HEK293 (cell line): ENCODE measurements at regions not wholly inside any gene's neighbourhood (a gene's known extent, or its start where the extent isn't known, plus 50 kb on each side); places are given as distances from the start of the nearest gene placed in this dataset.

ENCODE experiments used
- CTCF ChIA-PET: fragments of 350-600 bp; formaldehyde crosslinking; extraction: SDS; loops from one replicate; lab custom pipeline; 2021; ENCODE audit warnings: antibody characterized with exemption; lab: Yijun Ruan, JAX
- POLR2A ChIA-PET: fragments of 300-600 bp; formaldehyde crosslinking; extraction: SDS; loops from one replicate; lab custom pipeline; 2020; ENCODE audit warnings: antibody characterized with exemption, inconsistent platforms; lab: Yijun Ruan, JAX
- H3K27ac ChIP-seq: fragments of 200-500 bp; sonication (Bioruptor generic); 2 replicates; pipeline ENCODE4 v1.5.1; 2014; ENCODE audit warnings: low read depth, low read length, control low read depth, inconsistent platforms; ENCODE audit errors: extremely low read depth
- H3K36me3 ChIP-seq, 2 experiments: fragments of 200-500 bp in 1 of 2; sonication (Bioruptor generic) in 1 of 2; 1 replicate in 1 of 2; 2 replicates in 1 of 2; pipeline ENCODE4 v1.5.1; 2014 to 2017; ENCODE audit warnings: inconsistent platforms in 2 of 2, low read length in 2 of 2; ENCODE audit not compliant: control insufficient read depth in 2 of 2, insufficient read depth in 1 of 2
- H3K4me1 ChIP-seq: fragments of 200-500 bp; sonication (Bioruptor generic); 2 replicates; pipeline ENCODE4 v1.5.1; 2014; ENCODE audit warnings: mild to moderate bottlenecking, low read length, inconsistent platforms; ENCODE audit not compliant: control insufficient read depth, insufficient read depth
- H3K4me3 ChIP-seq: 2 replicates; pipeline ENCODE4 v1.5.1; 2011; ENCODE audit warnings: low read depth, mild to moderate bottlenecking, control low read depth, low read length, moderate library complexity
- H3K9me3 ChIP-seq: fragments of 200-500 bp; sonication (Bioruptor generic); 2 replicates; pipeline ENCODE4 v1.5.1; 2014; ENCODE audit warnings: low read depth, low read length, inconsistent platforms; ENCODE audit not compliant: control insufficient read depth, insufficient read depth
- GLIS1 ChIP-seq: fragments of 450-650 bp; formaldehyde crosslinking; IDR thresholded peaks from 2 replicates; pipeline ENCODE4 v1.5.1; 2016; ENCODE audit warnings: missing biosample characterization, missing genetic modification characterization
- HOXA7 ChIP-seq: sonication (generic); formaldehyde crosslinking; IDR thresholded peaks from 2 replicates; pipeline ENCODE4 v1.8.1; 2022; ENCODE audit warnings: missing genetic modification reagents, borderline replicate concordance
- HOXD13 ChIP-seq: sonication (generic); formaldehyde crosslinking; IDR thresholded peaks from 2 replicates; pipeline ENCODE4 v1.8.0; 2022; ENCODE audit warnings: missing genetic modification reagents, borderline replicate concordance
- KLF1 ChIP-seq: fragments of 450-650 bp; formaldehyde crosslinking; IDR thresholded peaks from 2 replicates; pipeline ENCODE4 v1.5.1; 2016; ENCODE audit warnings: missing biosample characterization, missing genetic modification characterization
- KLF9 ChIP-seq: fragments of 450-650 bp; formaldehyde crosslinking; IDR thresholded peaks from 2 replicates; pipeline ENCODE4 v1.5.1; 2016; ENCODE audit warnings: missing biosample characterization, missing genetic modification characterization, low read depth
- PRDM10 ChIP-seq: fragments of 450-650 bp; formaldehyde crosslinking; IDR thresholded peaks from 2 replicates; pipeline ENCODE4 v1.5.1; 2016; ENCODE audit warnings: missing biosample characterization, missing genetic modification characterization
- RBAK ChIP-seq: fragments of 450-650 bp; formaldehyde crosslinking; IDR thresholded peaks from 2 replicates; pipeline ENCODE4 v1.5.1; 2016; ENCODE audit warnings: missing biosample characterization, missing genetic modification characterization
- SETDB1 ChIP-seq: IDR thresholded peaks from one replicate; pipeline ENCODE4 v1.6.1; 2017; ENCODE audit warnings: mild to moderate bottlenecking, low read length, moderate library complexity, mixed read lengths; ENCODE audit not compliant: insufficient read length
- ZBTB1 ChIP-seq: fragments of 450-650 bp; formaldehyde crosslinking; IDR thresholded peaks from 2 replicates; pipeline ENCODE4 v1.5.1; 2016; ENCODE audit warnings: missing biosample characterization, missing genetic modification characterization
- ZBTB20 ChIP-seq: fragments of 450-650 bp; formaldehyde crosslinking; IDR thresholded peaks from 2 replicates; pipeline ENCODE4 v1.5.1; 2016; ENCODE audit warnings: missing biosample characterization, missing genetic modification characterization
- ZBTB48 ChIP-seq: fragments of 450-650 bp; formaldehyde crosslinking; IDR thresholded peaks from 2 replicates; pipeline ENCODE4 v1.5.1; 2016; ENCODE audit warnings: missing biosample characterization, missing genetic modification characterization
- ZFP69B ChIP-seq: fragments of 450-650 bp; formaldehyde crosslinking; IDR thresholded peaks from 2 replicates; pipeline ENCODE4 v1.5.1; 2016; ENCODE audit warnings: missing biosample characterization, missing genetic modification characterization
- ZIC2 ChIP-seq: fragments of 450-650 bp; formaldehyde crosslinking; IDR thresholded peaks from 2 replicates; pipeline ENCODE4 v1.5.1; 2016; ENCODE audit warnings: missing biosample characterization, missing genetic modification characterization
- ZNF10 ChIP-seq: fragments of 450-650 bp; formaldehyde crosslinking; IDR thresholded peaks from 2 replicates; pipeline ENCODE4 v1.5.1; 2017; ENCODE audit warnings: missing biosample characterization, missing genetic modification characterization
- ZNF133 ChIP-seq: fragments of 450-650 bp; formaldehyde crosslinking; IDR thresholded peaks from 2 replicates; pipeline ENCODE4 v1.5.1; 2016; ENCODE audit warnings: missing biosample characterization, missing genetic modification characterization
- ZNF138 ChIP-seq: fragments of 450-650 bp; formaldehyde crosslinking; IDR thresholded peaks from 2 replicates; pipeline ENCODE4 v1.5.1; 2016; ENCODE audit warnings: missing biosample characterization, missing genetic modification characterization, borderline replicate concordance
- ZNF223 ChIP-seq: fragments of 450-650 bp; formaldehyde crosslinking; IDR thresholded peaks from 2 replicates; pipeline ENCODE4 v1.5.1; 2016; ENCODE audit warnings: missing biosample characterization, missing genetic modification characterization
- ZNF335 ChIP-seq: fragments of 450-650 bp; formaldehyde crosslinking; conservative IDR thresholded peaks from 2 replicates; pipeline ENCODE4 v1.5.1; 2016; ENCODE audit warnings: missing biosample characterization, missing genetic modification characterization
- ZNF341 ChIP-seq: fragments of 450-650 bp; formaldehyde crosslinking; IDR thresholded peaks from 2 replicates; pipeline ENCODE4; 2016; ENCODE audit warnings: low read depth, missing biosample characterization, missing genetic modification characterization
- ZNF404 ChIP-seq: fragments of 450-650 bp; formaldehyde crosslinking; IDR thresholded peaks from 2 replicates; pipeline ENCODE4 v1.5.1; 2017; ENCODE audit warnings: missing biosample characterization, missing genetic modification characterization
- ZNF529 ChIP-seq: fragments of 450-650 bp; formaldehyde crosslinking; IDR thresholded peaks from 2 replicates; pipeline ENCODE4 v1.5.1; 2017; ENCODE audit warnings: missing genetic modification characterization, missing biosample characterization; ENCODE audit not compliant: insufficient replicate concordance
- ZNF558 ChIP-seq: fragments of 450-650 bp; formaldehyde crosslinking; IDR thresholded peaks from 2 replicates; pipeline ENCODE4 v1.5.1; 2016; ENCODE audit warnings: missing biosample characterization, missing genetic modification characterization
- ZNF560 ChIP-seq: fragments of 450-650 bp; formaldehyde crosslinking; IDR thresholded peaks from 2 replicates; pipeline ENCODE4 v1.5.1; 2017; ENCODE audit warnings: missing biosample characterization, missing genetic modification characterization, borderline replicate concordance
- ZNF600 ChIP-seq: fragments of 450-650 bp; formaldehyde crosslinking; IDR thresholded peaks from 2 replicates; pipeline ENCODE4 v1.5.1; 2016; ENCODE audit warnings: missing biosample characterization, missing genetic modification characterization
- ZNF623 ChIP-seq: fragments of 450-650 bp; formaldehyde crosslinking; IDR thresholded peaks from 2 replicates; pipeline ENCODE4 v1.5.1; 2016; ENCODE audit warnings: missing biosample characterization, missing genetic modification characterization
- ZNF626 ChIP-seq: fragments of 450-650 bp; sonication (Bioruptor Pico); formaldehyde crosslinking; IDR thresholded peaks from 2 replicates; pipeline ENCODE4 v1.5.1; 2018; ENCODE audit warnings: missing biosample characterization, missing genetic modification characterization, inconsistent platforms
- ZNF707 ChIP-seq: fragments of 450-650 bp; formaldehyde crosslinking; IDR thresholded peaks from 2 replicates; pipeline ENCODE4 v1.5.1; 2016; ENCODE audit warnings: missing biosample characterization, missing genetic modification characterization
- TF ChIP-seq, protein P1 (sequence below): fragments of 450-650 bp; formaldehyde crosslinking; IDR thresholded peaks from 2 replicates; pipeline ENCODE4 v1.5.1; 2016; ENCODE audit warnings: missing biosample characterization, missing genetic modification characterization

GRCh38 chr1:29856340-29857114, 620.2 kb downstream of the PTPRU start:
- no peaks in the 10 kb centered on the region for H3K9me3 ChIP-seq
- no peaks in the 10 kb centered on the region for H3K4me1 ChIP-seq
- H3K4me3 ChIP-seq = no peak overlapping the region
- H3K27ac ChIP-seq = no peak overlapping the region
- TF ChIP-seq, protein P1, sequence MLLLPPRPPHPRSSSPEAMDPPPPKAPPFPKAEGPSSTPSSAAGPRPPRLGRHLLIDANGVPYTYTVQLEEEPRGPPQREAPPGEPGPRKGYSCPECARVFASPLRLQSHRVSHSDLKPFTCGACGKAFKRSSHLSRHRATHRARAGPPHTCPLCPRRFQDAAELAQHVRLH (tag by site-specific recombination) = no peak
- no peak for TF ChIP-seq ZNF626 (tag by site-specific recombination)
- TF ChIP-seq HOXD13 (CRISPR knock-in tag) = no peak
- TF ChIP-seq ZNF707 (tag by site-specific recombination) = no peak
- TF ChIP-seq ZIC2 (tag by site-specific recombination) = peak; percentile 93
- peak; percentile 83 for TF ChIP-seq GLIS1 (tag by site-specific recombination)
- TF ChIP-seq ZBTB1 = no peak
- peak; percentile 75 for TF ChIP-seq PRDM10 (tag by site-specific recombination)
- no peak for TF ChIP-seq ZNF560
- no peak for TF ChIP-seq ZNF335 (tag by site-specific recombination)
- no peak for TF ChIP-seq ZNF623
- TF ChIP-seq ZNF341 (tag by site-specific recombination) = peak; percentile 36; the same call in 1 of the 2 replicates
- POLR2A ChIA-PET = no interaction called here
- no peaks in the 10 kb centered on the region for H3K36me3 ChIP-seq
- CTCF ChIA-PET = interaction anchor here (0.5 to 1.0 kb wide), 3 partner anchors 13 to 134 kb away, joined by 3 read pairs; no protein-coding TSS in a partner anchor

DNA sequence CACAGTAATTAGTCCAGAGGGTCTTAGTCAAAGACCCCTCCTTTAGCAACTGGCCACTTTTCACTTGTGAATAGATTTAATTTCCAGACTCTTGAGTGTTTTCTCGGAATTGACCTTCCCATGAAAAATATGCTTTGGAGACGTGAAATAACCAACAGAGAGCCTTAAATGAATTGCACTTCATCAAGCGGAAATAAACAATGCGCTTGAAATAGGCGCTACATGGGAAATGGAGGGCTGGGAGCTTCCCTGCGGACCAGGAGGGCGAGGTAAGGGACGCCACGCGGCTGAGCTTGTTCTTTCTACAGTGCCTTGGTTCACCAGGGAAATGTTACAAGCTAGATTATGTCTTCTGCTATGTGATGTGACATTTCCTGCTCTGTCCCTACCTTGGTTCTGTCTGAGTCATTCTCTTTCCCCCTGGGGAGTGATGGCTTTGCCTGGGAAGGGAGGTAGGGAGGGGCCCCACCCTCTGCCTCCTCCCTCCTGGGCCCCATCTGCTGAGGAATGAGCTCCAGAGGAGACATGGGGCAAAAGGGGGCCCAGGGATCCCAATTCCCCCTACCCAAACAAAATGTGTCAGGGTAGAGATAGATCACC, 619.3 kb downstream of the PTPRU start:
- no peaks in the 10 kb centered on the region for H3K9me3 ChIP-seq
- no peak overlapping the region for H3K4me3 ChIP-seq
- H3K36me3 ChIP-seq = no peaks in the 10 kb centered on the region
- H3K27ac ChIP-seq = no peak overlapping the region
- no peaks in the 10 kb centered on the region for H3K4me1 ChIP-seq
- POLR2A ChIA-PET = no interaction called here
- CTCF ChIA-PET = interaction anchor here (0.5 to 2.0 kb wide), 3 partner anchors 14 to 135 kb away, joined by 3 to 6 read pairs (median 3); no protein-coding TSS in a partner anchor
- TF ChIP-seq GLIS1 (tag by site-specific recombination) (peak; percentile 49; the same call in 1 of the 2 replicates), KLF9 (tag by site-specific recombination) (no peak), ZNF223 (tag by site-specific recombination) (no peak), RBAK (no peak), ZNF600 (peak; percentile 71), ZNF558 (no peak), ZFP69B (tag by site-specific recombination) (peak; percentile 64; the same call in 1 of the 2 replicates), ZNF138 (tag by site-specific recombination) (no peak), KLF1 (tag by site-specific recombination) (peak; percentile 51), ZNF10 (no peak), HOXA7 (no peak), SETDB1 (no peak), ZBTB48 (tag by site-specific recombination) (peak; percentile 34; the same call in 1 of the 2 replicates), ZNF335 (tag by site-specific recombination) (no peak), ZNF404 (tag by site-specific recombination) (no peak), PRDM10 (tag by site-specific recombination) (no peak), ZBTB1 (no peak), ZNF529 (tag by site-specific recombination) (no peak), ZBTB20 (no peak), ZNF133 (tag by site-specific recombination) (no peak)
